H1 (cell line): ENCODE measurements at regions not wholly inside any gene's neighbourhood (a gene's known extent, or its start where the extent isn't known, plus 50 kb on each side); places are given as distances from the start of the nearest gene placed in this dataset.

Experiments
- ASH2L ChIP-seq: fragments of 200-600, 300-600 bp; sonication (generic); IDR thresholded peaks from one replicate; pipeline ENCODE4 v1.7.1; 2017; ENCODE audit warnings: low read length
- CEBPB ChIP-seq: IDR thresholded peaks from 2 replicates; pipeline ENCODE4 v1.6.1; 2012; ENCODE audit warnings: low read depth, low read length
- KDM1A ChIP-seq: fragments of 200-600, 300-600 bp; sonication (generic); IDR thresholded peaks from 2 replicates; pipeline ENCODE4 v1.7.1; 2016; ENCODE audit warnings: mild to moderate bottlenecking, low read length, borderline replicate concordance
- KDM5A ChIP-seq: fragments of 200-600 bp; IDR thresholded peaks from 2 replicates; pipeline ENCODE4 v1.7.1; 2012; ENCODE audit warnings: mild to moderate bottlenecking, low read length, inconsistent platforms, mixed read lengths
- RAD21 ChIP-seq, 2 experiments: IDR thresholded peaks in 1 of 2; conservative IDR thresholded peaks in 1 of 2; 2 replicates each; pipeline ENCODE4 v1.6.1; 2011; ENCODE audit warnings: low read depth in 2 of 2, low read length in 2 of 2, improper control_type of control experiment in 1 of 2, inconsistent platforms in 1 of 2, mild to moderate bottlenecking in 1 of 2, moderate library complexity in 1 of 2
- TEAD4 ChIP-seq: IDR thresholded peaks from 2 replicates; pipeline ENCODE4 v1.6.1; 2012; ENCODE audit warnings: low read depth, low read length, inconsistent platforms, mixed read lengths
- TF ChIP-seq, protein P1 (sequence below): fragments of 300-600 bp; sonication (generic); IDR thresholded peaks from 2 replicates; pipeline ENCODE4 v1.7.1; 2012; ENCODE audit warnings: low read length, moderate library complexity, mild to moderate bottlenecking, inconsistent platforms; ENCODE audit not compliant: insufficient replicate concordance
- TF ChIP-seq, protein P2 (sequence below), 3 experiments: IDR thresholded peaks; 1 replicate in 2 of 3; 2 replicates in 1 of 3; pipeline versions ENCODE4 v1.5.1 to v1.6.1; 2011; ENCODE audit warnings: low read length in 3 of 3, mild to moderate bottlenecking in 3 of 3, inconsistent platforms in 2 of 3, low read depth in 1 of 3, moderate library complexity in 1 of 3; ENCODE audit not compliant: insufficient read depth in 1 of 3; ENCODE audit errors: control extremely low read depth in 1 of 3
- TF ChIP-seq, protein P3 (sequence below): IDR thresholded peaks from 2 replicates; pipeline ENCODE4 v1.6.1; 2012; ENCODE audit warnings: inconsistent platforms

DNA sequence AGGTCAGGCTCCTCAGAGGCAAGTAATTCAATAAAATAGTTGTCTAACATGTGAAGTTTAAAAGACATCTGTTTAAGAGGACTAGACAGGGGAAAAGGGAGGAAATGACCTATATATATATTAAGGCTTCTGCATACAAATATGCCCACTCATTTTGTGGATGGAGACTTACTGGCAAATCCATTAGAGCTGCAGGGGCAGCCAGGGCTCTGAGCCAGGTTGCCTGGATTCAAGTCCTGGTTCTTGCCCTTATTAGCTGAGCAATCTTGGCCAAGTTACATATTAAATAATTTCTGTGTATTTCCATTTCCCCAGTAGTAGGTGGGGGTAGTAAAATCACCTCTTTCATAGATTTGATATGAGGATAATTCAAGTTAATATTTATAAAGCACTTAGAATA, 287.0 kb upstream of the RIMS1 start (continued):
- TF ChIP-seq, protein P1, sequence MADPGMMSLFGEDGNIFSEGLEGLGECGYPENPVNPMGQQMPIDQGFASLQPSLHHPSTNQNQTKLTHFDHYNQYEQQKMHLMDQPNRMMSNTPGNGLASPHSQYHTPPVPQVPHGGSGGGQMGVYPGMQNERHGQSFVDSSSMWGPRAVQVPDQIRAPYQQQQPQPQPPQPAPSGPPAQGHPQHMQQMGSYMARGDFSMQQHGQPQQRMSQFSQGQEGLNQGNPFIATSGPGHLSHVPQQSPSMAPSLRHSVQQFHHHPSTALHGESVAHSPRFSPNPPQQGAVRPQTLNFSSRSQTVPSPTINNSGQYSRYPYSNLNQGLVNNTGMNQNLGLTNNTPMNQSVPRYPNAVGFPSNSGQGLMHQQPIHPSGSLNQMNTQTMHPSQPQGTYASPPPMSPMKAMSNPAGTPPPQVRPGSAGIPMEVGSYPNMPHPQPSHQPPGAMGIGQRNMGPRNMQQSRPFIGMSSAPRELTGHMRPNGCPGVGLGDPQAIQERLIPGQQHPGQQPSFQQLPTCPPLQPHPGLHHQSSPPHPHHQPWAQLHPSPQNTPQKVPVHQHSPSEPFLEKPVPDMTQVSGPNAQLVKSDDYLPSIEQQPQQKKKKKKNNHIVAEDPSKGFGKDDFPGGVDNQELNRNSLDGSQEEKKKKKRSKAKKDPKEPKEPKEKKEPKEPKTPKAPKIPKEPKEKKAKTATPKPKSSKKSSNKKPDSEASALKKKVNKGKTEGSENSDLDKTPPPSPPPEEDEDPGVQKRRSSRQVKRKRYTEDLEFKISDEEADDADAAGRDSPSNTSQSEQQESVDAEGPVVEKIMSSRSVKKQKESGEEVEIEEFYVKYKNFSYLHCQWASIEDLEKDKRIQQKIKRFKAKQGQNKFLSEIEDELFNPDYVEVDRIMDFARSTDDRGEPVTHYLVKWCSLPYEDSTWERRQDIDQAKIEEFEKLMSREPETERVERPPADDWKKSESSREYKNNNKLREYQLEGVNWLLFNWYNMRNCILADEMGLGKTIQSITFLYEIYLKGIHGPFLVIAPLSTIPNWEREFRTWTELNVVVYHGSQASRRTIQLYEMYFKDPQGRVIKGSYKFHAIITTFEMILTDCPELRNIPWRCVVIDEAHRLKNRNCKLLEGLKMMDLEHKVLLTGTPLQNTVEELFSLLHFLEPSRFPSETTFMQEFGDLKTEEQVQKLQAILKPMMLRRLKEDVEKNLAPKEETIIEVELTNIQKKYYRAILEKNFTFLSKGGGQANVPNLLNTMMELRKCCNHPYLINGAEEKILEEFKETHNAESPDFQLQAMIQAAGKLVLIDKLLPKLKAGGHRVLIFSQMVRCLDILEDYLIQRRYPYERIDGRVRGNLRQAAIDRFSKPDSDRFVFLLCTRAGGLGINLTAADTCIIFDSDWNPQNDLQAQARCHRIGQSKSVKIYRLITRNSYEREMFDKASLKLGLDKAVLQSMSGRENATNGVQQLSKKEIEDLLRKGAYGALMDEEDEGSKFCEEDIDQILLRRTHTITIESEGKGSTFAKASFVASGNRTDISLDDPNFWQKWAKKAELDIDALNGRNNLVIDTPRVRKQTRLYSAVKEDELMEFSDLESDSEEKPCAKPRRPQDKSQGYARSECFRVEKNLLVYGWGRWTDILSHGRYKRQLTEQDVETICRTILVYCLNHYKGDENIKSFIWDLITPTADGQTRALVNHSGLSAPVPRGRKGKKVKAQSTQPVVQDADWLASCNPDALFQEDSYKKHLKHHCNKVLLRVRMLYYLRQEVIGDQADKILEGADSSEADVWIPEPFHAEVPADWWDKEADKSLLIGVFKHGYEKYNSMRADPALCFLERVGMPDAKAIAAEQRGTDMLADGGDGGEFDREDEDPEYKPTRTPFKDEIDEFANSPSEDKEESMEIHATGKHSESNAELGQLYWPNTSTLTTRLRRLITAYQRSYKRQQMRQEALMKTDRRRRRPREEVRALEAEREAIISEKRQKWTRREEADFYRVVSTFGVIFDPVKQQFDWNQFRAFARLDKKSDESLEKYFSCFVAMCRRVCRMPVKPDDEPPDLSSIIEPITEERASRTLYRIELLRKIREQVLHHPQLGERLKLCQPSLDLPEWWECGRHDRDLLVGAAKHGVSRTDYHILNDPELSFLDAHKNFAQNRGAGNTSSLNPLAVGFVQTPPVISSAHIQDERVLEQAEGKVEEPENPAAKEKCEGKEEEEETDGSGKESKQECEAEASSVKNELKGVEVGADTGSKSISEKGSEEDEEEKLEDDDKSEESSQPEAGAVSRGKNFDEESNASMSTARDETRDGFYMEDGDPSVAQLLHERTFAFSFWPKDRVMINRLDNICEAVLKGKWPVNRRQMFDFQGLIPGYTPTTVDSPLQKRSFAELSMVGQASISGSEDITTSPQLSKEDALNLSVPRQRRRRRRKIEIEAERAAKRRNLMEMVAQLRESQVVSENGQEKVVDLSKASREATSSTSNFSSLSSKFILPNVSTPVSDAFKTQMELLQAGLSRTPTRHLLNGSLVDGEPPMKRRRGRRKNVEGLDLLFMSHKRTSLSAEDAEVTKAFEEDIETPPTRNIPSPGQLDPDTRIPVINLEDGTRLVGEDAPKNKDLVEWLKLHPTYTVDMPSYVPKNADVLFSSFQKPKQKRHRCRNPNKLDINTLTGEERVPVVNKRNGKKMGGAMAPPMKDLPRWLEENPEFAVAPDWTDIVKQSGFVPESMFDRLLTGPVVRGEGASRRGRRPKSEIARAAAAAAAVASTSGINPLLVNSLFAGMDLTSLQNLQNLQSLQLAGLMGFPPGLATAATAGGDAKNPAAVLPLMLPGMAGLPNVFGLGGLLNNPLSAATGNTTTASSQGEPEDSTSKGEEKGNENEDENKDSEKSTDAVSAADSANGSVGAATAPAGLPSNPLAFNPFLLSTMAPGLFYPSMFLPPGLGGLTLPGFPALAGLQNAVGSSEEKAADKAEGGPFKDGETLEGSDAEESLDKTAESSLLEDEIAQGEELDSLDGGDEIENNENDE = no peak
- TF ChIP-seq TEAD4 = no peak
- TF ChIP-seq, protein P2, sequence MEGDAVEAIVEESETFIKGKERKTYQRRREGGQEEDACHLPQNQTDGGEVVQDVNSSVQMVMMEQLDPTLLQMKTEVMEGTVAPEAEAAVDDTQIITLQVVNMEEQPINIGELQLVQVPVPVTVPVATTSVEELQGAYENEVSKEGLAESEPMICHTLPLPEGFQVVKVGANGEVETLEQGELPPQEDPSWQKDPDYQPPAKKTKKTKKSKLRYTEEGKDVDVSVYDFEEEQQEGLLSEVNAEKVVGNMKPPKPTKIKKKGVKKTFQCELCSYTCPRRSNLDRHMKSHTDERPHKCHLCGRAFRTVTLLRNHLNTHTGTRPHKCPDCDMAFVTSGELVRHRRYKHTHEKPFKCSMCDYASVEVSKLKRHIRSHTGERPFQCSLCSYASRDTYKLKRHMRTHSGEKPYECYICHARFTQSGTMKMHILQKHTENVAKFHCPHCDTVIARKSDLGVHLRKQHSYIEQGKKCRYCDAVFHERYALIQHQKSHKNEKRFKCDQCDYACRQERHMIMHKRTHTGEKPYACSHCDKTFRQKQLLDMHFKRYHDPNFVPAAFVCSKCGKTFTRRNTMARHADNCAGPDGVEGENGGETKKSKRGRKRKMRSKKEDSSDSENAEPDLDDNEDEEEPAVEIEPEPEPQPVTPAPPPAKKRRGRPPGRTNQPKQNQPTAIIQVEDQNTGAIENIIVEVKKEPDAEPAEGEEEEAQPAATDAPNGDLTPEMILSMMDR (IDR thresholded peaks at IDR 0.05; ENCODE audit: control extremely low read depth in 1 of 3, insufficient read depth in 1 of 3, low read depth in 1 of 3, low read length in 3 of 3) = no peak
- TF ChIP-seq KDM5A = no peak
- no peak for TF ChIP-seq ASH2L
- TF ChIP-seq, protein P3, sequence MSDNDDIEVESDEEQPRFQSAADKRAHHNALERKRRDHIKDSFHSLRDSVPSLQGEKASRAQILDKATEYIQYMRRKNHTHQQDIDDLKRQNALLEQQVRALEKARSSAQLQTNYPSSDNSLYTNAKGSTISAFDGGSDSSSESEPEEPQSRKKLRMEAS = no peak
- no peak for TF ChIP-seq KDM1A
- TF ChIP-seq RAD21 (IDR thresholded peaks at IDR 0.05 in 1 of 2, conservative IDR thresholded peaks at IDR 0.05 in 1 of 2; ENCODE audit: low read depth in 2 of 2, low read length in 2 of 2) = no peak
- no peak for TF ChIP-seq CEBPB
